ENCODE measurements at regions not wholly inside any gene's neighbourhood (a gene's known extent, or its start where the extent isn't known, plus 50 kb on each side); places are given as distances from the start of the nearest gene placed in this dataset.

DNA sequence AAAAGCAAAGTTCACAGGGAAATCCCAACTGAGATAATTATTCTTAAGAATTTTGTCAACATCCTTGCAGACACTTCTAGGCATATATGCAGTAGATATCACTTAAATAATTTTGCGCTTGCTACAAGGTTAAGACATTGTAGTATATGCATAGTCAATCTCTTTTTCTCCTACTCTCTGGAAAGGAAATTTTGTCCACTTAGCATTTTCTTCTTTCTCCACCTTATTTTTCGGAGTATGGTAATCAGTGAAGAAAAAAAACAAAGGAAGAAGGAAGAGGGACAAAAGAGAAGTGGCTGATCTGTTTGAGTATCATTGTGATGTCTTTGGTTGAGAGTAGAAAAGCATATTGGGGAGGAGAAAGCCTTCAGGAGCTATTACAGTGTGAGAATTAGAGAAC, 104.6 kb downstream of the LACC1 start:
- DNase-seq (ENCODE audit: low read depth in 2 of 2), result no peak

DNA sequence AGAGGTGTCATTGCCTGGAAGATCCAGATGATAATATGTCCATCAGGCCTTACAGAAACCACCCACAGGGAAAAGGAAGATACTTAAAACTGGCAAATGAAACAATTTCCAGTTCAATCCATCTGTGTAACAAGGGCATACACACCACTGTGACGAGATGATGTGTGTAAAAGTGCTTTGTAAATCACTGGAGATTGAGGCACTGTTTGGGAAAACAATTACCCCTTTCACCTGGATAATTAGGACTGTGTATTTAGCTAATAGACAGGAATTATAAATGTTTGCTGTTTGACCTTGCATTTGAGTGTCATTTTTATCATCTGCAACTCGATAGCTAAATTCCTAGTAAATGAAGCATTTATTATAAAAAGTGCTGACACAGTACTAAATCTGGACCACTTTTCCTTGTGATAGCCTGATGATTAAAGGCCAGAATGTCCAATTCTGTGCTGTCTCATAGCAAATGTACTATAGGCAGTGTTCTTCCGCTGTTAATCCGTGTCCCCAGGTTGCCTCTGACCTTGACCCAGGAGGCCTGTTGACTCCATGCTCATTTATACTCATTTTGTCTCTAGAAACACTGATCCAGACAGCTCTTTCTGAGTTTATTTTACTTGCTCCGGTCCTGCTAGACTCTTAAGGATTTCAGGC, 105.8 kb downstream of the LACC1 start:
- DNase-seq (ENCODE audit: low read depth in 2 of 2), result no peak

GRCh38 chr13:43986421-43986981, 106.8 kb downstream of the LACC1 start:
- DNase-seq (ENCODE audit: low read depth in 2 of 2), result no peak

DNA sequence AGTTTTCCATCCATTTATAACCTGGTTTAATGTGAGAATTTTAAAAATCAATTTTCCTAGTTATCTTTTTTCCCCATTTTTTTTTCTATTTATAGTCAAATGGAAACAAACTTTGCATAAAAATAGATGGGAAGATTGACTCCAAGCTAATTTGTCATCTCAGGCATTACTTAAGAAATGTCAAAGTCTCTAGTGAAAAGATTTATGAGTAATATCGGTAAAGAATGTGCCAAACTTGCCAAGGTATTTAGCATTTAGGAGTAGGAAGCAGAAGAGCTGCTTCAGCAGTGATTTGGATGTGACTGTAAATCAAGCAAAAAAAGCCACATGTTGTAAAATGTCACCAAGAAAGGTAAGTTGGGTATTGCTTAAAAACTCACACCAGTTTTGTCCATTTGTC, 108.6 kb downstream of the LACC1 start:
- DNase-seq (ENCODE audit: low read depth in 2 of 2), result no peak

DNA sequence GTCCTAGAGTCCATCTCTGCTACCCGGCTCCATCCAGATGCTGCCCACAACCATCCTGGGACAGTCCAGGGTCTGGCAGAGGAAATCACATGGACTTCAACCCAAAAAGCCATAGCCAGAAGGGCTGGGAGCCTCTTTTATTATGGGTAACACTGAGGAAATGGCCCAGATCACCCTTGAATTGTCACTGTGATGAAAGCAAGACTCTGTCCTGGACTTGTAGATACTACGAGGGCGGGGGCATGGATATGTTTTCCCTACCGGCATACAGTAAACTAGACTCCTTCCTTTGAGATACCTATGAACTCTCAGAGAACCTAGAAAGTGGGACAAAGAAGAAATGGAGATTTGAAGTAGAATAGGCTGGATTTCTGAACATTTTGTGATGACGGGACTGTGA, 110.3 kb downstream of the LACC1 start:
- DNase-seq (ENCODE audit: low read depth in 2 of 2), result no peak

DNA sequence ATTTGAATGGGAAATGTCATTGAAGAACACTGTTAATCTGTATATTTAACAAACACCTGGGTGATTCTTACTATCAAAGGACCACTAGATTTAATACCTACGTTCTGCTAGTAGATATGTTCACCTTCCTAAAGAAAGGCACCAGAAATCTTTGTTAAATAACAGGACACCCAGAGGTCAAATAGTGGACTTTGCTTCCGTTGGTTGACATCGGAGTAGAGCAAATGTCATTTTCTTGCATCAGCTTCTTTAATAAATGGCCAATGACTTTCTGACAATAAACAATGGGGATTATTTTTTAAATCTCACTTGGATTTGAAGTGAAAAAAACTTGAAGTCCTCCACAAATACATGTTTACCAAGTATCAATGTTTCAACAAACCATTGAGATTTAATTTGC, 111.1 kb downstream of the LACC1 start:
- DNase-seq (ENCODE audit: low read depth in 2 of 2), result no peak

GRCh38 chr13:43991773-43992201, 112.1 kb downstream of the LACC1 start:
- no peak for DNase-seq (ENCODE audit: low read depth in 2 of 2)

GRCh38 chr13:43992211-43992610, 112.5 kb downstream of the LACC1 start:
- no peak for DNase-seq (ENCODE audit: low read depth in 2 of 2)

DNA sequence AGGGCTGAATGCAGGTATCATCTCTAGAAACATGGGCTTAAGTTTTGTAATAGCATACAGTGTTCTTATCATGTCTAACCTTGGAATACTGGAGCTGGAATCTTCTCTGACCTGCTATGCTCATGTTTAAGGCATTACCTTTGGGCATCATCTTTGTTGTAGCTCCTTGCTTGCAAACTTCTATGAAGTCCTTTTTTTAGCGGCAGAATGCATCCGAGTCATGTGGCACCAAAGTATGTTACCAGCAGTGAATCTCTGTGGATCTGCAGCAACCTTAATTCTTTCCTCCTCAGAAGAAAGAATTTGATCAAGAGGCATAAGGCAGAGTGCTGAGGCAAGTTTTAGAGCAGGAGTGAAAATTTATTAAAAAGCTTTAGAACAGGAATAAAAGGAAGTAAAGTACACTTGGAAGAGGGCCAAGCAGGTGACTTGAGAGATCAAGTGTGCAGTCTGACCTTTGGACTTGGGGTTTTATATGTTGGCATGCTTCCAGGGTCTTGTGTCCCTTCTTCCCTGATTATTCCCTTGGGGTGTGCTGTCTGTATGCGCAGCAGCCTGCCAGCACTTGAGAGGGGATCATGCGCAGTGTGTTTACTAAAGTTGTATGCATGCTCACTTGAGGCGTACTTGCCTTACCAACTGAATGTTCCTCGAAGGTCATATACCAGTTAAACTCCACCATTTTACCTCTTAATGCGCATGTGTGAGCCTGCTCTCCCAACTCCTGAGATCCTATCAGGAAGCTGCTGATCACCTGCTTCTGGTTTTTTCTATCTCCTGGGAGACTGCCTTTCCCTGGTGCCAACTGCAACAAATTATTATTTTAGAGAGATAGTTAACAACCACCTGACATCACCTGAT, 115.5 kb downstream of the LACC1 start:
- no peak for DNase-seq (ENCODE audit: low read depth in 2 of 2)

DNA sequence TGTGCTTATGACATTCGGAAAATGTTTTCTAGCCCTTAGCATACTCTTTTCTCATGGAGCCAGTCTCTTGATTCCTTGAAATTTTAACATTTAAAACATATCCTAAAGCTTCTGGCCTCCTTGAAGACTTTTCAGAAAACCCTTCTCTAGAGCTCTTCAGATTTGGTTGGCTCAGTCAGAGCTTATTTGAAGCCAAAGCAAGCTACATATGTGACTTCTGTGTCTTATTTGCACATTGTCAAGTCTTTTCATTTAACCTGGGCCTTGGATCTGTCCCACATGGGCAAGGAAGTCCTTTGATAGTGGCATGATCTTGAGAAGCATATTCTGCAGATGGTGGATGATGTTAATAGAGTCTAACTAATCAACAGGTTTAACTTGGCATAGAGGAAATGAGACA, 116.5 kb downstream of the LACC1 start:
- DNase-seq (ENCODE audit: low read depth in 2 of 2), result no peak

DNA sequence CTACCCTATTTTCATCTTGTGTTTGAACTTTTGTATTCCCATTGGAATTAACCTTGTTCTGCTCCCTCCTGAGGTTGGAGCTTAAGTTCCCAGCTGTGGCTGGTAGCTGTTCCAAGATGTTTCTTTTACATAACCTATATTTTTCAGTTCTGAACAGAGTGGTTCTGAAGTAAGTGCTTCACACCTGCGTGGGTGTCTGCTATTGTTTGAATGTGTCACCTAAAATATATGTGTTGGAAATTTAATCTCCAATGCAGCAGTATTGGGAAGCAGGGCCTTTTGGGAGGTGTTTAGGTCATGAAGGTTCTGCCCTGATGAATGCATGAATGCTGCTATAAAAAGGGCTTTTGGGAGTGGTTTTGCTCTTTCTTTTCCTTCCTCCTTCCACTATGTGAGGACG, 123.8 kb downstream of the LACC1 start:
- DNase-seq (ENCODE audit: low read depth in 2 of 2), result no peak

DNA sequence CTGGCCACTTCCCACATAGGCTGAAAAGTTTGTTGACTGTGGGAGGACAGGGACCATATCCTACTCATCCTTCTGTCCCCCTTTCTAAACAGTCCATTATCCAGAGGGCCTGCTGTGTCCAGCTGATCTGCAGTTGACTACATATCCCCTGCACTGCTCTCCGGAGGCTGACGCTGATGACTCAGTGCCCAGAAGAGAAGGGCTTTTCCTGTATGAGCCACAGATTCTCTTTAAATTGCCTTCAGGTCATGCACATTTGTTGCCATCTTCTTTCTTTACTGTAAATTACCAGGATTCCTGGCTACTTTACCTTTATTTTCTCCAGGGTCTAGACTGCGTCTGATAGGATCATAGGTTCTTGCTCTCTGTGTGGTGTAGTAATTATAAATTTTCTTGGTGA, 125.2 kb downstream of the LACC1 start:
- no peak for DNase-seq (ENCODE audit: low read depth in 2 of 2)

DNA sequence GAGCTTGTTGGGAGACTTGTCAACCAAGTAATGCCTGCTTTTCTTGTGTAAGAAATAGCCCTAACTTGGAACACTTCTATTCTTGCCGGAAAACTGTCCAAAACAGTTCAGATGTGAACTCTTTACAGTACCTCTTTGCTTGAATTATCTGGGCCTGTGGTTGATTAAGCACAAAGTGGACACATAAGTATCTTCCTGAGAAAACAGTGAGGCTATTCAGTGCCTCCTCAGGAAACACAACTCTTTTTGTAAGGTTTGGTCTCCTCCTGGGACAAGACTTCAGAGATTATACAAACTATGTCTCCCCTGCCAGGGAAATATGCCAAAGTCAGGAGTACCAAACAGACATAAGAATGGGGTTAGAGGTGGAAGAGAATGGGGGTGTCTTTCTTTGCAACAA, 127.7 kb downstream of the LACC1 start:
- no peak for DNase-seq (ENCODE audit: low read depth in 2 of 2)

DNA sequence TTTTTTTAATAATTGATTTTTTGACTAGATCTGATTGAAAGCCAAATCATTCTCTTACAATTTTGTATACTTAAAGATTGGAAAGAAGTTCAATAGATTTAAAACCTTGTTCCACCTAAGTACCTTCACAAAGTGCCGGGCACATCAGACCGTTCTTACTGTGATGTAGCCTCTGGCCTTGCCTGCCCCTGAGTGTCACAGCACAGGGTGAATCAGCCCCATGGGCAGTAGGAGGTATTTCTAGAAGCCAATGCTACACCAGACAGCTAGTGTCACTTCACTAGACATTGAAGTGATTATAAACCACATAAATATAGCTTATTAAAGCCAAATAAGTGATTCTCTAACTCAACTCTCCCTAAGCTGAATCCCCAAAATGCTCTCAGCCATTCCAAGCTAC, 131.3 kb downstream of the LACC1 start:
- DNase-seq (ENCODE audit: low read depth in 2 of 2), result no peak

DNA sequence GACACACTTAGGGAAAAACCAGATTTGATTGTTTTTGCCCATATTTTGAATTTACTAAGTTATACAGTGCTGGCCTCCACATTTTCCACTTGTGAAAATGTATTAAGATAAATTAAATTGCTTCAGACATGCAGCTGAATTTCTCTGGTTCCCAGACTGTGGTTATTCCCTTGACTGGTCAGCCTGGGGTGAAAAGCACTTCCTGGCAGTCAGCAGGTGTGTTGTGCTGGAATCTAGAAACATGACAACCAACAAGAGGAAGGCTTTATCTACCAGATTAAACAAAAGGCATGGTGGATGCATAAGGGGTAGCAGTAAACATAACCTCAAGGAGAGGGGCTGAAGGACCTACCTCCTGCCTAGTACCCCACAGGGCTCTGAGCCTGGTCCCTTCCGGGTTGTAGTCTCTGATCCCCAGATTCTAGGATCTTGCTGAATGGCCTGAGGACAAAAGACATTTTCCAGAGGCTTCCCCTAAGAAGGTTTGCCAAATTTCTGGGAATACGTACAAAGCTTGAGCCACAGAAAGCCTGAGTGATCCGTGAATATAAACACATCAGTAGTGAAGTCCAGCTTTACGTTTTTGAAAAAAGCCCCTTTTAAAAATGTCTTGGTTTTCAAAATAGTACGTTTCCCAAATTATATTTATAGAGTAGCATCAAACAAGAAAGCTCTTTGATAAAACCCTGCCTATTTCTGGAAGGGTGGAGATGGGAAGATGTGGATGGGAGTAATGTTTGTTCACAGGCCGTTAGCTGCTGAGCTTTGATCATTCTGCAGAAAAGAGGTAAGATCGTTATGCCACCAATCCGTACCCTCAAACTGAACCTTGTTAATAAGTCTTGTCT, 133.4 kb downstream of the LACC1 start:
- DNase-seq (ENCODE audit: low read depth in 2 of 2), result no peak

- DNase-seq (ENCODE audit: low read depth in 2 of 2), result peak in 1 of 2 experiments; percentile 18
Measured at GRCh38 chr13:44013758-44014291, 134.1 kb downstream of the LACC1 start.

DNA sequence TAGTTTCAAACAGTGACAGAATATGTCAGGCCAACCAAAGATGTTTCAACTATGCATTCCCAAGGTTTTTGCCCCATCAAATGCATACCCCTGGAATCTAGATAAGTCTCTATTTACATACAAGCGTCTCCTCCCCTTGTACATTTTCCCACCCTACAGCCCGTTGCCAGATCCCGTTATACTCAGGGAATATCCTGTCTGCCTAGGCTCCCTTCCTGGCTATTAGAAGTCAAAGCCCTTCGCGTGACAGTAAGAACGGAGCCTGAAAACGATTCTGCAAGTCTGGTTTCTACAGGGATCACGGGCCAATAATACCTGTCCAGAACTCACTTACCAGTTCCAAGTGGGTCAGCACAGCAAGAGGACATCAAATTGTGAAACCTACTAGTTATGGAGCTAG, 134.8 kb downstream of the LACC1 start:
- DNase-seq (ENCODE audit: low read depth in 2 of 2), result no peak

DNA sequence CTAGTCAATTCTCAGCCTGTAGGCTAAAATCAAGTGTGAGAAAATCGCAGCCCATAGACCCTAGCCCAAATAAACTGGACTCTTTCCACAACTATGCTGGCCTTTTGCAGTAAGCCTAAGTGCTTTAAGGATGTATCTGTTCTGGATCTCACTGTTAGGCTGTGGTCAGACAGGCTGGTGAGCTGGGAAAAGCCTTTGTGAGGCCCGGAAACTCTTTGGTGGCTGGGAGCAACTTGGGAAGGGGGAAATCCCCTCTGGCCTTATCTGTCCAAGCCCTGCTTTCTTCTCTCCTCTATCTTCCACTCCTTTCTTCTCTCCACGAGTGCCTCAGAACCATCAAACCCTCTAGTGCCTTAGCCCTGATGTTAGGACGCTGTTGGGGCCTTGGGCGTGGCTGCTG, 135.4 kb downstream of the LACC1 start:
- no peak for DNase-seq (ENCODE audit: low read depth in 2 of 2)

- no peak for DNase-seq (ENCODE audit: low read depth in 2 of 2)
Measured at GRCh38 chr13:44015811-44016210, 136.1 kb downstream of the LACC1 start.

DNA sequence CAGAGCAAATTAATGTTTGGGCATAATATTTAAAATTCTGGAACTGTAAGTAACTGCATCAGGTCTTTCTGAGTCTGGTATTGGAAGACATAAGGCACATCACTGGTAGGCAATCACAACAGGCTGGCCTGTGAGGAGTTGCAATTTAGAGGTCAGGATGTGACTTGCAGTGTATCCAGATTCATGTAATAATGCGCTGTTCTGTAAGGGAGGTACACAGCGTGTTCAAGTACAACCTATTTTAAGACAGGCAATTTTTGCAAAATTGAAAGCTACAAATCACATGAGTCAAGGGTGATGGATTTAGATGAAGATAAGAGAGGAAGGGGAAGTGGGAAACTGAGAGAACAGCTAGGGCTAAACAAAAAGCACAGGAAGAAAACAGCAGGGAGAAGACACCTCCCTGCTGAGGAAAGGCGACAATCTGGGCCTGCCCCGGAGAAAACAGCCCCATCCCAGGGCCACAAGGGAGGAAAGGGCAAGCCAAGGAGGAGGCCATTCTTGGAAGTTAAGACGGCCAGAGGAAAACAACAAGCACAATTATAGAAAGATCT, 138.1 kb downstream of the LACC1 start:
- no peak for DNase-seq (ENCODE audit: low read depth in 2 of 2)

- no peak for DNase-seq (ENCODE audit: low read depth in 2 of 2)
Measured at GRCh38 chr13:44019651-44020050, 139.9 kb downstream of the LACC1 start.

GRCh38 chr13:44021422-44021821, 141.7 kb downstream of the LACC1 start:
- no peak for DNase-seq (ENCODE audit: low read depth in 2 of 2)
